ENCODE measurements at regions not wholly inside any gene's neighbourhood (a gene's known extent, or its start where the extent isn't known, plus 50 kb on each side); places are given as distances from the start of the nearest gene placed in this dataset.

GRCh38 chr22:49255154-49255553 lies 572.5 kb downstream of the BRD1 start:
- Mint-ChIP-seq H3K27me3 (ENCODE audit: low read depth) (peaks cover 37% of the 10 kb centered on the region), H3K36me3 (ENCODE audit: low read depth) (no peaks in the 10 kb centered on the region), H3K4me3 (no peak overlapping the region), H3K27ac (no peak overlapping the region), H3K9me3 (no peaks in the 10 kb centered on the region), H3K4me1 (no peaks in the 10 kb centered on the region)
- no peak for TF ChIP-seq CTCF (IDR thresholded peaks at IDR 0.05; ENCODE audit: unreplicated experiment in 3 of 3)

- no peak for TF ChIP-seq CTCF (IDR thresholded peaks at IDR 0.05; ENCODE audit: unreplicated experiment in 3 of 3)
- no peak overlapping the region for H3K4me3 Mint-ChIP-seq
- H3K9me3 Mint-ChIP-seq = no peaks in the 10 kb centered on the region
- no peak overlapping the region for H3K27ac Mint-ChIP-seq
- no peaks in the 10 kb centered on the region for H3K36me3 Mint-ChIP-seq (ENCODE audit: low read depth)
- H3K4me1 Mint-ChIP-seq = no peaks in the 10 kb centered on the region
- H3K27me3 Mint-ChIP-seq (ENCODE audit: low read depth) = peaks cover 37% of the 10 kb centered on the region
Measured at GRCh38 chr22:49253656-49254055, 574.0 kb downstream of the BRD1 start.

- no peak for TF ChIP-seq CTCF (IDR thresholded peaks at IDR 0.05; ENCODE audit: unreplicated experiment in 3 of 3)
- Mint-ChIP-seq H3K36me3 (ENCODE audit: low read depth) (no peaks in the 10 kb centered on the region), H3K4me3 (no peak overlapping the region), H3K27me3 (ENCODE audit: low read depth) (peaks cover 33% of the 10 kb centered on the region), H3K9me3 (no peaks in the 10 kb centered on the region), H3K27ac (no peak overlapping the region), H3K4me1 (no peaks in the 10 kb centered on the region)
Measured at GRCh38 chr22:49251371-49251770, 576.3 kb downstream of the BRD1 start.

GRCh38 chr22:49247194-49247924 lies 580.3 kb downstream of the BRD1 start:
- no peak for TF ChIP-seq CTCF (IDR thresholded peaks at IDR 0.05; ENCODE audit: unreplicated experiment in 3 of 3)
- peaks cover 36% of the 10 kb centered on the region for H3K27me3 Mint-ChIP-seq (ENCODE audit: low read depth)

GRCh38 chr22:49244466-49245420 lies 582.9 kb downstream of the BRD1 start:
- H3K36me3 Mint-ChIP-seq (ENCODE audit: low read depth) = no peaks in the 10 kb centered on the region
- H3K27ac Mint-ChIP-seq = no peak overlapping the region
- peaks cover 33% of the 10 kb centered on the region for H3K27me3 Mint-ChIP-seq (ENCODE audit: low read depth)
- TF ChIP-seq CTCF (IDR thresholded peaks at IDR 0.05; ENCODE audit: unreplicated experiment in 3 of 3) = no peak
- H3K4me3 Mint-ChIP-seq = no peak overlapping the region
- no peaks in the 10 kb centered on the region for H3K9me3 Mint-ChIP-seq
- no peaks in the 10 kb centered on the region for H3K4me1 Mint-ChIP-seq

More at GRCh38 chr22:49247194-49247924, 580.3 kb downstream of the BRD1 start:
- Mint-ChIP-seq H3K4me3 (no peak overlapping the region), H3K9me3 (no peaks in the 10 kb centered on the region), H3K4me1 (no peaks in the 10 kb centered on the region), H3K36me3 (ENCODE audit: low read depth) (no peaks in the 10 kb centered on the region), H3K27ac (no peak overlapping the region)

Data from nephron (organoid).